GM23338 (cell line): ENCODE measurements at regions not wholly inside any gene's neighbourhood (a gene's known extent, or its start where the extent isn't known, plus 50 kb on each side); places are given as distances from the start of the nearest gene placed in this dataset.

ENCODE experiments used
- ATAC-seq: fragments of 200-7000 bp; cut with Tn5 transposase; 3 replicates; pipeline ENCODE4 v1.9.1; 2020
- DNase-seq: peaks from one replicate; pipeline ENCODE4 v3.0.0-alpha.2; 2015; ENCODE audit warnings: low spot score
- H2AFZ ChIP-seq: fragments of 200-600 bp; sonication (generic); 2 replicates; pipeline ENCODE4 v1.8.0; 2016; ENCODE audit warnings: antibody characterized with exemption, mild to moderate bottlenecking, moderate library complexity
- H3F3A ChIP-seq: fragments of 200-600 bp; sonication (generic); replicated peaks from 2 replicates; pipeline ENCODE4 v1.8.0; 2017; ENCODE audit warnings: antibody characterized with exemption, mixed run types, low read depth
- H3K27ac ChIP-seq: fragments of 200-600 bp; sonication (generic); 2 replicates; pipeline ENCODE4 v1.6.1; 2016; ENCODE audit warnings: low read depth
- H3K27me3 ChIP-seq: fragments of 200-600 bp; sonication (generic); 2 replicates; pipeline ENCODE4 v1.8.0; 2016; ENCODE audit warnings: mild to moderate bottlenecking, mixed run types, moderate library complexity; ENCODE audit not compliant: insufficient read depth
- H3K36me3 ChIP-seq: fragments of 200-600 bp; sonication (generic); 2 replicates; pipeline ENCODE4 v1.8.0; 2016; ENCODE audit warnings: mild to moderate bottlenecking; ENCODE audit not compliant: insufficient read depth
- H3K4me1 ChIP-seq: fragments of 200-600 bp; sonication (generic); 2 replicates; pipeline ENCODE4 v1.8.0; 2016; ENCODE audit warnings: mild to moderate bottlenecking, moderate library complexity; ENCODE audit not compliant: insufficient read depth
- H3K4me2 ChIP-seq: fragments of 200-600 bp; sonication (generic); 2 replicates; pipeline ENCODE4 v1.7.1; 2017; ENCODE audit warnings: mixed run types
- H3K4me3 ChIP-seq: fragments of 200-600 bp; sonication (generic); 2 replicates; pipeline ENCODE4 v1.6.1; 2016; ENCODE audit warnings: mixed run types
- H3K79me2 ChIP-seq: fragments of 200-600 bp; sonication (generic); replicated peaks from 2 replicates; pipeline ENCODE4 v1.8.0; 2017; ENCODE audit warnings: mild to moderate bottlenecking; ENCODE audit not compliant: insufficient read depth
- H3K9me2 ChIP-seq: fragments of 200-600 bp; sonication (generic); 2 replicates; pipeline ENCODE4 v1.8.0; 2017; ENCODE audit not compliant: insufficient read depth
- H4K20me1 ChIP-seq: fragments of 200-600 bp; sonication (generic); replicated peaks from 2 replicates; pipeline ENCODE4 v1.8.0; 2017; ENCODE audit warnings: mild to moderate bottlenecking; ENCODE audit not compliant: insufficient read depth
- H3K27ac Mint-ChIP-seq: 2 replicates; pipeline ENCODE4 v1.8.0; 2020; ENCODE audit warnings: inconsistent platforms, mild to moderate bottlenecking, moderate library complexity, mixed read lengths
- H3K27me3 Mint-ChIP-seq: 3 replicates; pipeline ENCODE4 v1.8.0; 2022; ENCODE audit warnings: low read depth, mild to moderate bottlenecking, moderate library complexity, mixed read lengths, inconsistent platforms; ENCODE audit not compliant: insufficient read depth, poor library complexity
- H3K36me3 Mint-ChIP-seq: 3 replicates; pipeline ENCODE4 v1.8.0; 2021; ENCODE audit warnings: low read depth, mild to moderate bottlenecking, inconsistent platforms, moderate library complexity, mixed read lengths
- H3K4me1 Mint-ChIP-seq: 3 replicates; pipeline ENCODE4 v1.8.0; 2020; ENCODE audit warnings: mild to moderate bottlenecking, inconsistent platforms, mixed read lengths
- H3K4me3 Mint-ChIP-seq: 3 replicates; pipeline ENCODE4 v1.8.0; 2021; ENCODE audit warnings: moderate library complexity, mild to moderate bottlenecking, inconsistent platforms, mixed read lengths
- H3K9me3 Mint-ChIP-seq: 3 replicates; pipeline ENCODE4 v1.8.0; 2020; ENCODE audit warnings: moderate library complexity, mild to moderate bottlenecking, inconsistent platforms, mixed read lengths
- CREB1 ChIP-seq: fragments of 250-450 bp; sonication (Bioruptor Pico); IDR thresholded peaks from 2 replicates; pipeline ENCODE4 v1.5.0; 2020; ENCODE audit warnings: low read depth, mild to moderate bottlenecking, moderate library complexity
- EZH2 ChIP-seq: fragments of 200-600 bp; sonication (generic); IDR thresholded peaks from one replicate; pipeline ENCODE4 v1.8.0; 2017; ENCODE audit warnings: antibody characterized with exemption, mild to moderate bottlenecking, low read depth; ENCODE audit not compliant: unreplicated experiment
- EZH2phosphoT487 ChIP-seq: fragments of 200-600 bp; sonication (generic); IDR thresholded peaks from one replicate; pipeline ENCODE4 v1.8.1; 2018; ENCODE audit warnings: antibody characterized with exemption; ENCODE audit not compliant: unreplicated experiment
- JUNB ChIP-seq: IDR thresholded peaks from one replicate; pipeline ENCODE4 v1.6.1; 2016; ENCODE audit warnings: antibody characterized with exemption; ENCODE audit not compliant: unreplicated experiment
- NANOG ChIP-seq: IDR thresholded peaks from 2 replicates; pipeline ENCODE4 v1.6.1; 2016; ENCODE audit warnings: antibody characterized with exemption, borderline replicate concordance
- POLR2AphosphoS5 ChIP-seq: IDR thresholded peaks from 2 replicates; pipeline ENCODE4 v1.6.1; 2016; ENCODE audit warnings: antibody characterized with exemption, low read depth
- REST ChIP-seq: IDR thresholded peaks from one replicate; pipeline ENCODE4 v1.6.1; 2018; ENCODE audit warnings: antibody characterized with exemption; ENCODE audit not compliant: unreplicated experiment
- STAT1 ChIP-seq: IDR thresholded peaks from one replicate; pipeline ENCODE4 v1.6.1; 2016; ENCODE audit warnings: antibody characterized with exemption; ENCODE audit not compliant: unreplicated experiment
- ZNF114 ChIP-seq: fragments of 250-450 bp; sonication (Bioruptor Pico); IDR thresholded peaks from 2 replicates; pipeline ENCODE4 v1.5.0; 2020; ENCODE audit warnings: mild to moderate bottlenecking, moderate library complexity
- ZNF331 ChIP-seq: fragments of 250-450 bp; sonication (Bioruptor Pico); IDR thresholded peaks from 2 replicates; pipeline ENCODE4 v1.5.0; 2020; ENCODE audit warnings: low read depth, mild to moderate bottlenecking, moderate library complexity
- TF ChIP-seq, protein P1 (sequence below), 2 experiments: fragments of 200-600 bp in 1 of 2; sonication (generic) in 1 of 2; conservative IDR thresholded peaks; 2 replicates each; pipeline versions ENCODE4 v1.5.1 to v1.6.1; 2016 to 2017; ENCODE audit warnings: antibody characterized with exemption in 2 of 2, low read depth in 2 of 2, mild to moderate bottlenecking in 2 of 2, moderate library complexity in 1 of 2
- TF ChIP-seq, protein P2 (sequence below): IDR thresholded peaks from 2 replicates; pipeline ENCODE4 v1.6.1; 2016; ENCODE audit warnings: antibody characterized with exemption
- TF ChIP-seq, protein P3 (sequence below): fragments of 250-450 bp; sonication (Bioruptor Pico); IDR thresholded peaks from 2 replicates; pipeline ENCODE4 v1.5.0; 2020; ENCODE audit warnings: mild to moderate bottlenecking, moderate library complexity

- Mint-ChIP-seq H3K27me3 (no peaks in the 10 kb centered on the region), H3K4me3 (no peak overlapping the region), H3K4me1 (no peaks in the 10 kb centered on the region; the same call in 2 of the 3 replicates), H3K27ac (no peak overlapping the region; the same call in 1 of the 2 replicates), H3K9me3 (no peaks in the 10 kb centered on the region), H3K36me3 (no peaks in the 10 kb centered on the region)
- TF ChIP-seq ZNF114 (CRISPR knock-in tag) (no peak), POLR2AphosphoS5 (no peak), NANOG (no peak), CREB1 (CRISPR knock-in tag) (no peak), ZNF331 (CRISPR knock-in tag) (no peak), EZH2 (no peak), JUNB (no peak), REST (no peak), STAT1 (no peak), EZH2phosphoT487 (no peak)
- TF ChIP-seq, protein P1, sequence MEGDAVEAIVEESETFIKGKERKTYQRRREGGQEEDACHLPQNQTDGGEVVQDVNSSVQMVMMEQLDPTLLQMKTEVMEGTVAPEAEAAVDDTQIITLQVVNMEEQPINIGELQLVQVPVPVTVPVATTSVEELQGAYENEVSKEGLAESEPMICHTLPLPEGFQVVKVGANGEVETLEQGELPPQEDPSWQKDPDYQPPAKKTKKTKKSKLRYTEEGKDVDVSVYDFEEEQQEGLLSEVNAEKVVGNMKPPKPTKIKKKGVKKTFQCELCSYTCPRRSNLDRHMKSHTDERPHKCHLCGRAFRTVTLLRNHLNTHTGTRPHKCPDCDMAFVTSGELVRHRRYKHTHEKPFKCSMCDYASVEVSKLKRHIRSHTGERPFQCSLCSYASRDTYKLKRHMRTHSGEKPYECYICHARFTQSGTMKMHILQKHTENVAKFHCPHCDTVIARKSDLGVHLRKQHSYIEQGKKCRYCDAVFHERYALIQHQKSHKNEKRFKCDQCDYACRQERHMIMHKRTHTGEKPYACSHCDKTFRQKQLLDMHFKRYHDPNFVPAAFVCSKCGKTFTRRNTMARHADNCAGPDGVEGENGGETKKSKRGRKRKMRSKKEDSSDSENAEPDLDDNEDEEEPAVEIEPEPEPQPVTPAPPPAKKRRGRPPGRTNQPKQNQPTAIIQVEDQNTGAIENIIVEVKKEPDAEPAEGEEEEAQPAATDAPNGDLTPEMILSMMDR (conservative IDR thresholded peaks at IDR 0.05; ENCODE audit: low read depth in 2 of 2), result no peak
- TF ChIP-seq, protein P2, sequence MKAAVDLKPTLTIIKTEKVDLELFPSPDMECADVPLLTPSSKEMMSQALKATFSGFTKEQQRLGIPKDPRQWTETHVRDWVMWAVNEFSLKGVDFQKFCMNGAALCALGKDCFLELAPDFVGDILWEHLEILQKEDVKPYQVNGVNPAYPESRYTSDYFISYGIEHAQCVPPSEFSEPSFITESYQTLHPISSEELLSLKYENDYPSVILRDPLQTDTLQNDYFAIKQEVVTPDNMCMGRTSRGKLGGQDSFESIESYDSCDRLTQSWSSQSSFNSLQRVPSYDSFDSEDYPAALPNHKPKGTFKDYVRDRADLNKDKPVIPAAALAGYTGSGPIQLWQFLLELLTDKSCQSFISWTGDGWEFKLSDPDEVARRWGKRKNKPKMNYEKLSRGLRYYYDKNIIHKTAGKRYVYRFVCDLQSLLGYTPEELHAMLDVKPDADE, result no peak
- TF ChIP-seq, protein P3, sequence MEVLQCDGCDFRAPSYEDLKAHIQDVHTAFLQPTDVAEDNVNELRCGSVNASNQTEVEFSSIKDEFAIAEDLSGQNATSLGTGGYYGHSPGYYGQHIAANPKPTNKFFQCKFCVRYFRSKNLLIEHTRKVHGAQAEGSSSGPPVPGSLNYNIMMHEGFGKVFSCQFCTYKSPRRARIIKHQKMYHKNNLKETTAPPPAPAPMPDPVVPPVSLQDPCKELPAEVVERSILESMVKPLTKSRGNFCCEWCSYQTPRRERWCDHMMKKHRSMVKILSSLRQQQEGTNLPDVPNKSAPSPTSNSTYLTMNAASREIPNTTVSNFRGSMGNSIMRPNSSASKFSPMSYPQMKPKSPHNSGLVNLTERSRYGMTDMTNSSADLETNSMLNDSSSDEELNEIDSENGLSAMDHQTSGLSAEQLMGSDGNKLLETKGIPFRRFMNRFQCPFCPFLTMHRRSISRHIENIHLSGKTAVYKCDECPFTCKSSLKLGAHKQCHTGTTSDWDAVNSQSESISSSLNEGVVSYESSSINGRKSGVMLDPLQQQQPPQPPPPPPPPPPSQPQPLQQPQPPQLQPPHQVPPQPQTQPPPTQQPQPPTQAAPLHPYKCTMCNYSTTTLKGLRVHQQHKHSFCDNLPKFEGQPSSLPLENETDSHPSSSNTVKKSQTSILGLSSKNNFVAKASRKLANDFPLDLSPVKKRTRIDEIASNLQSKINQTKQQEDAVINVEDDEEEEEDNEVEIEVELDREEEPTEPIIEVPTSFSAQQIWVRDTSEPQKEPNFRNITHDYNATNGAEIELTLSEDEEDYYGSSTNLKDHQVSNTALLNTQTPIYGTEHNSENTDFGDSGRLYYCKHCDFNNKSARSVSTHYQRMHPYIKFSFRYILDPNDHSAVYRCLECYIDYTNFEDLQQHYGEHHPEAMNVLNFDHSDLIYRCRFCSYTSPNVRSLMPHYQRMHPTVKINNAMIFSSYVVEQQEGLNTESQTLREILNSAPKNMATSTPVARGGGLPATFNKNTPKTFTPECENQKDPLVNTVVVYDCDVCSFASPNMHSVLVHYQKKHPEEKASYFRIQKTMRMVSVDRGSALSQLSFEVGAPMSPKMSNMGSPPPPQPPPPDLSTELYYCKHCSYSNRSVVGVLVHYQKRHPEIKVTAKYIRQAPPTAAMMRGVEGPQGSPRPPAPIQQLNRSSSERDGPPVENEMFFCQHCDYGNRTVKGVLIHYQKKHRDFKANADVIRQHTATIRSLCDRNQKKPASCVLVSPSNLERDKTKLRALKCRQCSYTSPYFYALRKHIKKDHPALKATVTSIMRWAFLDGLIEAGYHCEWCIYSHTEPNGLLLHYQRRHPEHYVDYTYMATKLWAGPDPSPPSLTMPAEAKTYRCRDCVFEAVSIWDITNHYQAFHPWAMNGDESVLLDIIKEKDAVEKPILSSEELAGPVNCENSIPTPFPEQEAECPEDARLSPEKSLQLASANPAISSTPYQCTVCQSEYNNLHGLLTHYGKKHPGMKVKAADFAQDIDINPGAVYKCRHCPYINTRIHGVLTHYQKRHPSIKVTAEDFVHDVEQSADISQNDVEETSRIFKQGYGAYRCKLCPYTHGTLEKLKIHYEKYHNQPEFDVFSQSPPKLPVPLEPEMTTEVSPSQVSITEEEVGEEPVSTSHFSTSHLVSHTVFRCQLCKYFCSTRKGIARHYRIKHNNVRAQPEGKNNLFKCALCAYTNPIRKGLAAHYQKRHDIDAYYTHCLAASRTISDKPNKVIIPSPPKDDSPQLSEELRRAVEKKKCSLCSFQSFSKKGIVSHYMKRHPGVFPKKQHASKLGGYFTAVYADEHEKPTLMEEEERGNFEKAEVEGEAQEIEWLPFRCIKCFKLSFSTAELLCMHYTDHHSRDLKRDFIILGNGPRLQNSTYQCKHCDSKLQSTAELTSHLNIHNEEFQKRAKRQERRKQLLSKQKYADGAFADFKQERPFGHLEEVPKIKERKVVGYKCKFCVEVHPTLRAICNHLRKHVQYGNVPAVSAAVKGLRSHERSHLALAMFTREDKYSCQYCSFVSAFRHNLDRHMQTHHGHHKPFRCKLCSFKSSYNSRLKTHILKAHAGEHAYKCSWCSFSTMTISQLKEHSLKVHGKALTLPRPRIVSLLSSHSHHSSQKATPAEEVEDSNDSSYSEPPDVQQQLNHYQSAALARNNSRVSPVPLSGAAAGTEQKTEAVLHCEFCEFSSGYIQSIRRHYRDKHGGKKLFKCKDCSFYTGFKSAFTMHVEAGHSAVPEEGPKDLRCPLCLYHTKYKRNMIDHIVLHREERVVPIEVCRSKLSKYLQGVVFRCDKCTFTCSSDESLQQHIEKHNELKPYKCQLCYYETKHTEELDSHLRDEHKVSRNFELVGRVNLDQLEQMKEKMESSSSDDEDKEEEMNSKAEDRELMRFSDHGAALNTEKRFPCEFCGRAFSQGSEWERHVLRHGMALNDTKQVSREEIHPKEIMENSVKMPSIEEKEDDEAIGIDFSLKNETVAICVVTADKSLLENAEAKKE (CRISPR knock-in tag), result no peak
- Histone ChIP-seq H3F3A (no peaks in the 10 kb centered on the region), H3K9me2 (peaks cover 24% of the 10 kb centered on the region; the same call in 1 of the 2 replicates), H3K27ac (no peak overlapping the region), H4K20me1 (no peaks in the 10 kb centered on the region), H3K4me3 (no peak overlapping the region), H3K4me2 (no peak overlapping the region), H3K36me3 (no peaks in the 10 kb centered on the region), H3K27me3 (no peaks in the 10 kb centered on the region), H3K79me2 (no peaks in the 10 kb centered on the region), H2AFZ (no peak overlapping the region), H3K4me1 (no peaks in the 10 kb centered on the region)
- DNase-seq, result no peak
- no peak for ATAC-seq
Observed at GRCh38 chr2:12047761-12048160, 301.3 kb downstream of the LPIN1 start.
